Small intestine (tissue), 7 donors: ENCODE measurements at regions not wholly inside any gene's neighbourhood (a gene's known extent, or its start where the extent isn't known, plus 50 kb on each side); places are given as distances from the start of the nearest gene placed in this dataset.

Source experiments
- DNase-seq, 2 donors: peaks; one replicate each; pipeline versions ENCODE4 v3.0.0 to v3.0.0-alpha.2; 2013
- FAIRE-seq: peaks from 2 replicates; lab custom pipeline; 2012; peaks lifted over from hg19 to GRCh38; lab: Jason Lieb, UNC
- H3K27ac ChIP-seq, 3 donors: one replicate each; pipeline ENCODE4 v1.5.1; 2013; ENCODE audit warnings: low read length in 2 of 3, mild to moderate bottlenecking in 2 of 3, control low read depth in 1 of 3, inconsistent platforms in 1 of 3, low read depth in 1 of 3, moderate library complexity in 1 of 3
- H3K27me3 ChIP-seq, 3 donors: one replicate each; pipeline ENCODE4 v1.6.1; 2013; ENCODE audit warnings: low read length in 3 of 3, inconsistent platforms in 1 of 3; ENCODE audit not compliant: control insufficient read depth in 3 of 3, insufficient read depth in 3 of 3
- H3K36me3 ChIP-seq, 3 donors: one replicate each; pipeline ENCODE4 v1.6.1; 2013; ENCODE audit warnings: low read length in 3 of 3, inconsistent platforms in 1 of 3, low read depth in 1 of 3, mild to moderate bottlenecking in 1 of 3, moderate library complexity in 1 of 3; ENCODE audit not compliant: control insufficient read depth in 3 of 3, insufficient read depth in 2 of 3
- H3K4me1 ChIP-seq, 3 donors: one replicate each; pipeline ENCODE4 v1.6.1; 2013; ENCODE audit warnings: low read length in 2 of 3, inconsistent platforms in 1 of 3, low read depth in 1 of 3, mild to moderate bottlenecking in 1 of 3, moderate library complexity in 1 of 3; ENCODE audit not compliant: control insufficient read depth in 3 of 3, insufficient read depth in 2 of 3
- H3K4me3 ChIP-seq, 3 donors: one replicate each; pipeline ENCODE4 v1.5.1; 2013; ENCODE audit warnings: low read length in 3 of 3, control low read depth in 1 of 3, inconsistent platforms in 1 of 3, low read depth in 1 of 3, mild to moderate bottlenecking in 1 of 3, moderate library complexity in 1 of 3
- H3K9me3 ChIP-seq, 2 donors: one replicate each; pipeline ENCODE4 v1.6.1; 2013; ENCODE audit warnings: low read depth in 1 of 2, low read length in 1 of 2; ENCODE audit not compliant: control insufficient read depth in 2 of 2, insufficient read depth in 1 of 2
- WGBS, 3 donors: extraction: QIAGEN DNeasy Blood & Tissue Kit; methylation state at CpG; one replicate each; pipeline ENCODE4 v1.1.7; 2013; 5-methylcytosine and 5-hydroxymethylcytosine counted together
- donor health status: healthy with polysubstance abuse.
- donor health status: control.
- donor health status: control.
- donor health status: Bipolar disorder and iron deficiency.
- donor health status: healthy.

GRCh38 chr10:44460416-44460815 lies 75.5 kb upstream of the CXCL12 start:
- 70 to 88% (median 85%) methylated on average over 1 of the region's 1 CpG for WGBS, 3 donors
- H3K9me3 ChIP-seq = no peaks in the 10 kb centered on the region
- H3K36me3 ChIP-seq = no peaks in the 10 kb centered on the region
- DNase-seq (no peak), FAIRE-seq (no peak)
- H3K27me3 ChIP-seq = no peaks in the 10 kb centered on the region
- no peak overlapping the region for H3K27ac ChIP-seq
- H3K4me3 ChIP-seq = no peak overlapping the region
- H3K4me1 ChIP-seq = no peaks in the 10 kb centered on the region

GRCh38 chr10:44462338-44462914 lies 77.5 kb upstream of the CXCL12 start:
- 74 to 76% (median 75%) methylated on average over 7 of the region's 7 CpGs for WGBS, 3 donors
- Histone ChIP-seq H3K36me3 (no peaks in the 10 kb centered on the region), H3K4me3 (no peak overlapping the region), H3K9me3 (no peaks in the 10 kb centered on the region), H3K27me3 (no peaks in the 10 kb centered on the region), H3K4me1 (no peaks in the 10 kb centered on the region), H3K27ac (no peak overlapping the region)
- DNase-seq (no peak), FAIRE-seq (no peak)

- FAIRE-seq = no peak
- no peaks in the 10 kb centered on the region for H3K9me3 ChIP-seq
These were observed 78.7 kb upstream of the CXCL12 start for GRCh38 chr10:44463511-44464121.

GRCh38 chr10:44464503-44464902 lies 79.6 kb upstream of the CXCL12 start:
- Histone ChIP-seq H3K4me3 (no peak overlapping the region), H3K27me3 (no peaks in the 10 kb centered on the region), H3K4me1 (no peaks in the 10 kb centered on the region), H3K9me3 (no peaks in the 10 kb centered on the region), H3K27ac (no peak overlapping the region), H3K36me3 (no peaks in the 10 kb centered on the region)
- DNase-seq = no peak
- no peak for FAIRE-seq
- 38 to 42% (median 39%) methylated on average over 2 of the region's 2 CpGs for WGBS, 3 donors

More at GRCh38 chr10:44463511-44464121, 78.7 kb upstream of the CXCL12 start:
- Histone ChIP-seq H3K4me3 (no peak overlapping the region), H3K36me3 (no peaks in the 10 kb centered on the region), H3K27me3 (no peaks in the 10 kb centered on the region), H3K27ac (no peak overlapping the region), H3K4me1 (no peaks in the 10 kb centered on the region)
- no peak for DNase-seq
- WGBS, 3 donors = 46 to 56% (median 51%) methylated on average over 6 of the region's 6 CpGs

- Histone ChIP-seq H3K4me3 (no peak overlapping the region), H3K36me3 (no peaks in the 10 kb centered on the region), H3K9me3 (no peaks in the 10 kb centered on the region), H3K27me3 (no peaks in the 10 kb centered on the region), H3K4me1 (no peaks in the 10 kb centered on the region), H3K27ac (no peak overlapping the region)
- DNase-seq = no peak
- FAIRE-seq = no peak
- 55 to 56% (median 55%) methylated on average over 11 of the region's 11 CpGs for WGBS, 3 donors
These were observed 80.7 kb upstream of the CXCL12 start for GRCh38 chr10:44465401-44466115.

- Histone ChIP-seq H3K36me3 (no peaks in the 10 kb centered on the region), H3K27ac (no peak overlapping the region), H3K4me1 (no peaks in the 10 kb centered on the region), H3K9me3 (no peaks in the 10 kb centered on the region), H3K27me3 (no peaks in the 10 kb centered on the region), H3K4me3 (no peak overlapping the region)
- no peak for DNase-seq
- no peak for FAIRE-seq
- WGBS, 3 donors = 47 to 64% (median 49%) methylated on average over 2 of the region's 2 CpGs
These were observed 81.3 kb upstream of the CXCL12 start for GRCh38 chr10:44466236-44466635.

- H3K36me3 ChIP-seq = no peaks in the 10 kb centered on the region
- H3K4me1 ChIP-seq = no peaks in the 10 kb centered on the region
- no peak for FAIRE-seq
- no peak for DNase-seq
- H3K27me3 ChIP-seq = no peaks in the 10 kb centered on the region
- no peak overlapping the region for H3K27ac ChIP-seq
- 59 to 70% (median 67%) methylated on average over 2 of the region's 2 CpGs for WGBS, 3 donors
- H3K9me3 ChIP-seq = no peaks in the 10 kb centered on the region
- no peak overlapping the region for H3K4me3 ChIP-seq
These were observed 82.2 kb upstream of the CXCL12 start for GRCh38 chr10:44467090-44467489.

GRCh38 chr10:44467900-44468299 lies 83.0 kb upstream of the CXCL12 start:
- FAIRE-seq = no peak
- Histone ChIP-seq H3K4me3 (no peak overlapping the region), H3K9me3 (no peaks in the 10 kb centered on the region), H3K27me3 (no peaks in the 10 kb centered on the region), H3K4me1 (no peaks in the 10 kb centered on the region), H3K27ac (no peak overlapping the region), H3K36me3 (no peaks in the 10 kb centered on the region)
- WGBS, 3 donors = 79 to 90% (median 86%) methylated on average over 4 of the region's 4 CpGs
- DNase-seq = no peak
